HEK293 (cell line): ENCODE measurements at regions not wholly inside any gene's neighbourhood (a gene's known extent, or its start where the extent isn't known, plus 50 kb on each side); places are given as distances from the start of the nearest gene placed in this dataset.

Experiments
- CTCF ChIA-PET: fragments of 350-600 bp; formaldehyde crosslinking; extraction: SDS; loops from one replicate; lab custom pipeline; 2021; ENCODE audit warnings: antibody characterized with exemption; lab: Yijun Ruan, JAX
- POLR2A ChIA-PET: fragments of 300-600 bp; formaldehyde crosslinking; extraction: SDS; loops from one replicate; lab custom pipeline; 2020; ENCODE audit warnings: antibody characterized with exemption, inconsistent platforms; lab: Yijun Ruan, JAX
- H3K27ac ChIP-seq: fragments of 200-500 bp; sonication (Bioruptor generic); 2 replicates; pipeline ENCODE4 v1.5.1; 2014; ENCODE audit warnings: low read depth, low read length, control low read depth, inconsistent platforms; ENCODE audit errors: extremely low read depth
- H3K36me3 ChIP-seq, 2 experiments: fragments of 200-500 bp in 1 of 2; sonication (Bioruptor generic) in 1 of 2; 1 replicate in 1 of 2; 2 replicates in 1 of 2; pipeline ENCODE4 v1.5.1; 2014 to 2017; ENCODE audit warnings: inconsistent platforms in 2 of 2, low read length in 2 of 2; ENCODE audit not compliant: control insufficient read depth in 2 of 2, insufficient read depth in 1 of 2
- H3K4me1 ChIP-seq: fragments of 200-500 bp; sonication (Bioruptor generic); 2 replicates; pipeline ENCODE4 v1.5.1; 2014; ENCODE audit warnings: mild to moderate bottlenecking, low read length, inconsistent platforms; ENCODE audit not compliant: control insufficient read depth, insufficient read depth
- H3K4me3 ChIP-seq: 2 replicates; pipeline ENCODE4 v1.5.1; 2011; ENCODE audit warnings: low read depth, mild to moderate bottlenecking, control low read depth, low read length, moderate library complexity
- H3K9me3 ChIP-seq: fragments of 200-500 bp; sonication (Bioruptor generic); 2 replicates; pipeline ENCODE4 v1.5.1; 2014; ENCODE audit warnings: low read depth, low read length, inconsistent platforms; ENCODE audit not compliant: control insufficient read depth, insufficient read depth
- GFI1B ChIP-seq: fragments of 450-650 bp; formaldehyde crosslinking; IDR thresholded peaks from 2 replicates; pipeline ENCODE4 v1.5.1; 2016; ENCODE audit warnings: missing biosample characterization, missing genetic modification characterization
- GLIS2 ChIP-seq: fragments of 450-650 bp; formaldehyde crosslinking; IDR thresholded peaks from 2 replicates; pipeline ENCODE4 v1.5.1; 2016; ENCODE audit warnings: missing biosample characterization, missing genetic modification characterization
- HOXC10 ChIP-seq: sonication (generic); formaldehyde crosslinking; IDR thresholded peaks from 2 replicates; pipeline ENCODE4 v1.8.1; 2023; ENCODE audit warnings: mild to moderate bottlenecking, missing genetic modification reagents
- OSR2 ChIP-seq: fragments of 450-650 bp; formaldehyde crosslinking; IDR thresholded peaks from 2 replicates; pipeline ENCODE4 v1.5.1; 2016; ENCODE audit warnings: missing biosample characterization, missing genetic modification characterization
- REST ChIP-seq: fragments of 450-650 bp; formaldehyde crosslinking; IDR thresholded peaks from 2 replicates; pipeline ENCODE4 v1.5.1; 2016; ENCODE audit warnings: missing biosample characterization, missing genetic modification characterization
- ZBTB17 ChIP-seq: fragments of 450-650 bp; formaldehyde crosslinking; IDR thresholded peaks from 2 replicates; pipeline ENCODE4 v1.5.1; 2016; ENCODE audit warnings: missing biosample characterization, missing genetic modification characterization
- ZBTB8A ChIP-seq: fragments of 450-650 bp; formaldehyde crosslinking; IDR thresholded peaks from 2 replicates; pipeline ENCODE4 v1.5.1; 2016; ENCODE audit warnings: missing biosample characterization, missing genetic modification characterization
- ZNF133 ChIP-seq: fragments of 450-650 bp; formaldehyde crosslinking; IDR thresholded peaks from 2 replicates; pipeline ENCODE4 v1.5.1; 2016; ENCODE audit warnings: missing biosample characterization, missing genetic modification characterization
- ZNF16 ChIP-seq: fragments of 450-650 bp; formaldehyde crosslinking; IDR thresholded peaks from 2 replicates; pipeline ENCODE4 v1.5.1; 2016; ENCODE audit warnings: low read depth, missing biosample characterization, missing genetic modification characterization
- ZNF211 ChIP-seq: fragments of 450-650 bp; formaldehyde crosslinking; IDR thresholded peaks from 2 replicates; pipeline ENCODE4 v1.5.1; 2016; ENCODE audit warnings: low read depth, missing biosample characterization, missing genetic modification characterization
- ZNF48 ChIP-seq: fragments of 450-650 bp; formaldehyde crosslinking; IDR thresholded peaks from 2 replicates; pipeline ENCODE4 v1.5.1; 2016; ENCODE audit warnings: missing biosample characterization, missing genetic modification characterization
- ZNF521 ChIP-seq: fragments of 450-650 bp; formaldehyde crosslinking; IDR thresholded peaks from 2 replicates; pipeline ENCODE4 v1.5.1; 2017; ENCODE audit warnings: missing biosample characterization, mild to moderate bottlenecking, missing genetic modification characterization
- ZNF580 ChIP-seq: fragments of 450-650 bp; formaldehyde crosslinking; IDR thresholded peaks from 2 replicates; pipeline ENCODE4 v1.5.1; 2016; ENCODE audit warnings: missing biosample characterization, missing genetic modification characterization
- ZNF621 ChIP-seq: fragments of 450-650 bp; formaldehyde crosslinking; IDR thresholded peaks from 2 replicates; pipeline ENCODE4 v1.5.1; 2017; ENCODE audit warnings: missing biosample characterization, missing genetic modification characterization
- ZNF623 ChIP-seq: fragments of 450-650 bp; formaldehyde crosslinking; IDR thresholded peaks from 2 replicates; pipeline ENCODE4 v1.5.1; 2016; ENCODE audit warnings: missing biosample characterization, missing genetic modification characterization
- ZNF707 ChIP-seq: fragments of 450-650 bp; formaldehyde crosslinking; IDR thresholded peaks from 2 replicates; pipeline ENCODE4 v1.5.1; 2016; ENCODE audit warnings: missing biosample characterization, missing genetic modification characterization
- ZNF76 ChIP-seq: fragments of 450-650 bp; formaldehyde crosslinking; IDR thresholded peaks from 2 replicates; pipeline ENCODE4; 2016; ENCODE audit warnings: low read depth, missing biosample characterization, missing genetic modification characterization, borderline replicate concordance
- ZNF776 ChIP-seq: fragments of 450-650 bp; formaldehyde crosslinking; IDR thresholded peaks from 2 replicates; pipeline ENCODE4 v1.5.0; 2017; ENCODE audit warnings: missing biosample characterization, missing genetic modification characterization, borderline replicate concordance
- ZNF843 ChIP-seq: fragments of 450-650 bp; formaldehyde crosslinking; IDR thresholded peaks from 2 replicates; pipeline ENCODE4 v1.5.1; 2016; ENCODE audit warnings: missing biosample characterization, missing genetic modification characterization
- TF ChIP-seq, protein P1 (sequence below): fragments of 450-650 bp; formaldehyde crosslinking; IDR thresholded peaks from 2 replicates; pipeline ENCODE4 v1.5.1; 2016; ENCODE audit warnings: missing biosample characterization, missing genetic modification characterization
- TF ChIP-seq, protein P2 (sequence below): fragments of 450-650 bp; formaldehyde crosslinking; IDR thresholded peaks from 2 replicates; pipeline ENCODE4 v1.5.1; 2016; ENCODE audit warnings: missing biosample characterization, missing genetic modification characterization

DNA sequence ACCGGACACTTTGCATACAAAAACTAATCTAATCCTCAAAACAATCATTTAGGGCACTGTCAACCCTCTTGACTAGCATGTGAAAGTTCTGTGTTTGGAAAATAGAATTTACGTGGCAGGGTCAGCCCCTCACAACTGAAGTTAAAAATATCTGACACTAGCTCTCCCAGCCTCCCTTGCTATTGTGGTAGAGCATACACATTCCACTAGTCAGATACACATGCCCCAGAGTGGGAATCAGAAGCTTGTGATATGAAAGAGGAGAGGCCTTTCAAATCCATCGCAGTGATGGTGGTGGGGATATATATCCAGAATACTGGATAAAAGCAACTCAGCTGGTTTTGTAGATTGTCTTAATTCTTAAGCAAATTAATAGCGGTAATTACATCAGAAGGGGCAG, 205.7 kb upstream of the IL15 start:
- ChIA-PET POLR2A (no interaction called here), CTCF (interaction anchor here (1.1 kb wide), 1 partner anchor 272 kb away, joined by 3 read pairs; no protein-coding TSS in a partner anchor)
- Histone ChIP-seq H3K9me3 (no peaks in the 10 kb centered on the region), H3K27ac (no peak overlapping the region), H3K36me3 (no peaks in the 10 kb centered on the region), H3K4me3 (no peak overlapping the region), H3K4me1 (no peaks in the 10 kb centered on the region)
- TF ChIP-seq ZBTB17 = no peak
- no peak for TF ChIP-seq GFI1B (tag by site-specific recombination)
- TF ChIP-seq REST (tag by site-specific recombination) = no peak
- no peak for TF ChIP-seq ZNF843 (tag by site-specific recombination)
- TF ChIP-seq ZNF621 = no peak

DNA sequence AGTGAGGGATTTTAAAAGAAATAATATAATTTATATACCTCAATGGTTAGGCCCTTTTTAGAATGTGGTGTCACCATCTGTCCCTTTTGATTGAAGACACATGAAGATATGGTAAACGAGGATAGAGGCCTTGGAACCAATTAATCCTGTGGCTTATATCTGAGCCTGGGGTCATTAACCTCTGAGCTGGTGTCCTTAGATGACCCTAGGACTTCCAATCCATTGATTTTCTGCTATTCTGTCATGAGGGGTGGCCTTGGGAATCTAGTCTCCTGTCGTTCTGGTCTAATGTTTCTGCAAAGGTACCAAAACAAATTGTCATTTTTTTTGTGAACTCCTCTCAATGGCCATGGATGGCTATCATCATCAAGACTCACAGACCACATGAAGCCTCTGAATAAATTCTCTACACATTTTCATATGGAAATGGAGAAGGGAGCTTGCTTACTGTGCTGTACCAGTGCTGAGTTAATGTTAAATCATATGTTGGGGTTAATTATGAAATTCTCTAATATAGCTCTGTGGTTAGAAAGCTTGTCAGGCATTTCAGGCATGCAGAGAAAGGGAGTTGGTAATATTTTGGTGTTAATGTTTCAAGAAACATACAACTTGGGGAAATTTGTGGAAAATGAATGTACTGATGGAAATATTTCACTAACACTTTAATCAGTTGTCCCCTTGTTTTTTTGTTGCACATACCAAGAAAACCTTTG, 204.2 kb upstream of the IL15 start:
- Histone ChIP-seq H3K36me3 (no peaks in the 10 kb centered on the region), H3K27ac (no peak overlapping the region), H3K9me3 (no peaks in the 10 kb centered on the region), H3K4me3 (no peak overlapping the region), H3K4me1 (no peaks in the 10 kb centered on the region)
- TF ChIP-seq ZNF16 (tag by site-specific recombination) = no peak
- TF ChIP-seq ZNF76 (tag by site-specific recombination) = no peak
- no peak for TF ChIP-seq ZNF211 (tag by site-specific recombination)
- TF ChIP-seq GLIS2 (tag by site-specific recombination) = no peak
- TF ChIP-seq ZNF521 = no peak
- TF ChIP-seq ZNF623 (tag by site-specific recombination) = no peak
- no peak for TF ChIP-seq ZBTB8A (tag by site-specific recombination)
- TF ChIP-seq OSR2 (tag by site-specific recombination) = no peak
- ChIA-PET POLR2A (no interaction called here), CTCF (interaction anchor here (0.6 kb wide), 1 partner anchor 19 kb away, joined by 3 read pairs; no protein-coding TSS in a partner anchor)

DNA sequence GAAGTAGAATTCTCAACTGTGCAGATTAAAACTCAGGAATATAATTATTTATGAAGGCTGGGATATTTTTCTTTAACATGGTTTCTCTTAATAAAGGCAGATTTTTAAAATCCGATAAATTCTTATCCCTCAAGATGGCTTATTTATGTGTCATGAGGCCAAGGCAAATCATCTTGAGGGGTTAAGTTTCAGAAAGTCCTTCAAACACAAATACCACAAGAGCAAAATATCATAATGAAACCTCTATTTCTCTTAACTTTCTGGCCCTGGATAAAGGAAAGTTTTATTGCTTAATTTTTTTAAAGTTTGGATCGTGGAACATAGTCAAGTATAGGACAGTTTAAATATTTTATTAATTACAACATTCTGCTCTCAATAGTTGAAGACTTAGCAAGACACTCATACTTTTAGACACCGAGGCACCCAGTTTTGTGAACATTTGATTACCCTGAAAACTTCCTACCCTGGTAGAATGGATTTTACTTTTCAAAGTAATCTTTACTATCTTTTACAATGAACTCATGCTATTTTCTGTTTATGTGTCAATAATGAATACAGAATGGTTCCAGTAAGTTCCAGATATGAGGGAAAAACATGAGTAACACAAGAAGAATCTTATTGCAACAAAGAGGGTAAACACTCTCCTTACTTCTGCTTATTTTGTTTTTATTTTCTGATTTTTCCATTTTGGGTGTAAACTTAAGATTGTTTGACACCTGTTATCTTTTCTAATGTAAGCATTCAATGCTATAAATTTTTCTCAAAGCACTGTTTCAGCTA, 200.7 kb upstream of the IL15 start:
- Histone ChIP-seq H3K27ac (no peak overlapping the region), H3K9me3 (no peaks in the 10 kb centered on the region), H3K36me3 (no peaks in the 10 kb centered on the region), H3K4me1 (no peaks in the 10 kb centered on the region), H3K4me3 (no peak overlapping the region)
- no peak for TF ChIP-seq ZNF48
- CTCF ChIA-PET = no interaction called here
- POLR2A ChIA-PET = no interaction called here

- Histone ChIP-seq H3K27ac (no peak overlapping the region), H3K4me1 (no peaks in the 10 kb centered on the region), H3K36me3 (no peaks in the 10 kb centered on the region), H3K9me3 (no peaks in the 10 kb centered on the region), H3K4me3 (no peak overlapping the region)
- ChIA-PET POLR2A (no interaction called here), CTCF (no interaction called here)
- no peak for TF ChIP-seq ZNF580 (tag by site-specific recombination)
- TF ChIP-seq, protein P1, sequence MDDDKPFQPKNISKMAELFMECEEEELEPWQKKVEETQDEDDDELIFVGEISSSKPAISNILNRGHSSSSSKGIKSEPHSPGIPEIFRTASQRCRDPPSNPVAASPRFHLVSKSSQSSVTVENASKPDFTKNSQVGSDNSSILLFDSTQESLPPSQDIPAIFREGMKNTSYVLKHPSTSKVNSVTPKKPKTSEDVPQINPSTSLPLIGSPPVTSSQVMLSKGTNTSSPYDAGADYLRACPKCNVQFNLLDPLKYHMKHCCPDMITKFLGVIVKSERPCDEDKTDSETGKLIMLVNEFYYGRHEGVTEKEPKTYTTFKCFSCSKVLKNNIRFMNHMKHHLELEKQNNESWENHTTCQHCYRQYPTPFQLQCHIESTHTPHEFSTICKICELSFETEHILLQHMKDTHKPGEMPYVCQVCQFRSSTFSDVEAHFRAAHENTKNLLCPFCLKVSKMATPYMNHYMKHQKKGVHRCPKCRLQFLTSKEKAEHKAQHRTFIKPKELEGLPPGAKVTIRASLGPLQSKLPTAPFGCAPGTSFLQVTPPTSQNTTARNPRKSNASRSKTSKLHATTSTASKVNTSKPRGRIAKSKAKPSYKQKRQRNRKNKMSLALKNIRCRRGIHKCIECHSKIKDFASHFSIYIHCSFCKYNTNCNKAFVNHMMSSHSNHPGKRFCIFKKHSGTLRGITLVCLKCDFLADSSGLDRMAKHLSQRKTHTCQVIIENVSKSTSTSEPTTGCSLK (tag by site-specific recombination) = no peak
- no peak for TF ChIP-seq ZNF133 (tag by site-specific recombination)
- no peak for TF ChIP-seq ZNF707 (tag by site-specific recombination)
- TF ChIP-seq HOXC10 (CRISPR knock-in tag) = no peak
- TF ChIP-seq, protein P2, sequence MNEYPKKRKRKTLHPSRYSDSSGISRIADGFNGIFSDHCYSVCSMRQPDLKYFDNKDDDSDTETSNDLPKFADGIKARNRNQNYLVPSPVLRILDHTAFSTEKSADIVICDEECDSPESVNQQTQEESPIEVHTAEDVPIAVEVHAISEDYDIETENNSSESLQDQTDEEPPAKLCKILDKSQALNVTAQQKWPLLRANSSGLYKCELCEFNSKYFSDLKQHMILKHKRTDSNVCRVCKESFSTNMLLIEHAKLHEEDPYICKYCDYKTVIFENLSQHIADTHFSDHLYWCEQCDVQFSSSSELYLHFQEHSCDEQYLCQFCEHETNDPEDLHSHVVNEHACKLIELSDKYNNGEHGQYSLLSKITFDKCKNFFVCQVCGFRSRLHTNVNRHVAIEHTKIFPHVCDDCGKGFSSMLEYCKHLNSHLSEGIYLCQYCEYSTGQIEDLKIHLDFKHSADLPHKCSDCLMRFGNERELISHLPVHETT (tag by site-specific recombination) = no peak
- no peak for TF ChIP-seq ZNF776 (tag by site-specific recombination)
These were observed 197.2 kb upstream of the IL15 start for GRCh38 chr4:141439223-141439622.
